GM13976 (cell line): ENCODE measurements at regions not wholly inside any gene's neighbourhood (a gene's known extent, or its start where the extent isn't known, plus 50 kb on each side); places are given as distances from the start of the nearest gene placed in this dataset.

Experiments used
- DNase-seq: peaks from one replicate; pipeline ENCODE4 v3.0.0; 2012; ENCODE audit warnings: low spot score
- in situ Hi-C: fragments of 300-500 bp; cut with MboI; formaldehyde crosslinking; loops from one replicate; pipeline ENCODE4 v1.12.0; 2022; ENCODE audit warnings: low sequenced_read_pairs, mixed read lengths, inconsistent platforms; ENCODE audit not compliant: unreplicated experiment
- TF ChIP-seq, protein P1 (sequence below): IDR thresholded peaks from 2 replicates; pipeline ENCODE4 v1.5.1; 2012; ENCODE audit warnings: borderline replicate concordance, mild to moderate bottlenecking; ENCODE audit not compliant: insufficient read depth; ENCODE audit errors: extremely low read depth, missing control alignments, control extremely low read depth

DNA sequence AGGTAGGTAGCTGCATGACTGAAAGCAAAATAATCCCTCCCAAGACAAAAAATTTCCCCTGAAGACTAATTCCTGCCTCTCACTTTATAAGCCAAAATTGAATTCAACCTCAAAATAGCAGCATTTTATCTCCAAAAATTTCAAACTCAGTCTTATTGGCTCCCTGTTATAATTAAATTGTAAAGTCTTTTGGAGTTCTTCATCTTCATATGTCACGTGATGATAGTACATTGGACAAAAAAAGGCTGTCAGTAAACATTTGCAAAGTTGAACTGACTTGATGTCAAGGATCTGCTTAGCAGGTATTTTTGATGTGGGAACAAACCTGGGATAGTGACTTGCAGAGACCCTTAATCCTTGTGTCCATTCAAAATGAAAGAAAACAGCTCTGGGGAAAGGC, 98.4 kb upstream of the SPRED1 start:
- TF ChIP-seq, protein P1, sequence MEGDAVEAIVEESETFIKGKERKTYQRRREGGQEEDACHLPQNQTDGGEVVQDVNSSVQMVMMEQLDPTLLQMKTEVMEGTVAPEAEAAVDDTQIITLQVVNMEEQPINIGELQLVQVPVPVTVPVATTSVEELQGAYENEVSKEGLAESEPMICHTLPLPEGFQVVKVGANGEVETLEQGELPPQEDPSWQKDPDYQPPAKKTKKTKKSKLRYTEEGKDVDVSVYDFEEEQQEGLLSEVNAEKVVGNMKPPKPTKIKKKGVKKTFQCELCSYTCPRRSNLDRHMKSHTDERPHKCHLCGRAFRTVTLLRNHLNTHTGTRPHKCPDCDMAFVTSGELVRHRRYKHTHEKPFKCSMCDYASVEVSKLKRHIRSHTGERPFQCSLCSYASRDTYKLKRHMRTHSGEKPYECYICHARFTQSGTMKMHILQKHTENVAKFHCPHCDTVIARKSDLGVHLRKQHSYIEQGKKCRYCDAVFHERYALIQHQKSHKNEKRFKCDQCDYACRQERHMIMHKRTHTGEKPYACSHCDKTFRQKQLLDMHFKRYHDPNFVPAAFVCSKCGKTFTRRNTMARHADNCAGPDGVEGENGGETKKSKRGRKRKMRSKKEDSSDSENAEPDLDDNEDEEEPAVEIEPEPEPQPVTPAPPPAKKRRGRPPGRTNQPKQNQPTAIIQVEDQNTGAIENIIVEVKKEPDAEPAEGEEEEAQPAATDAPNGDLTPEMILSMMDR, result no peak
- in situ Hi-C loops, result no loop called here

GRCh38 chr15:38154837-38155236, 97.8 kb upstream of the SPRED1 start:
- TF ChIP-seq, protein P1, result no peak
- in situ Hi-C loops, result no loop called here
- DNase-seq, result no peak

More for the DNA sequence above, 98.4 kb upstream of the SPRED1 start:
- DNase-seq, result no peak

DNA sequence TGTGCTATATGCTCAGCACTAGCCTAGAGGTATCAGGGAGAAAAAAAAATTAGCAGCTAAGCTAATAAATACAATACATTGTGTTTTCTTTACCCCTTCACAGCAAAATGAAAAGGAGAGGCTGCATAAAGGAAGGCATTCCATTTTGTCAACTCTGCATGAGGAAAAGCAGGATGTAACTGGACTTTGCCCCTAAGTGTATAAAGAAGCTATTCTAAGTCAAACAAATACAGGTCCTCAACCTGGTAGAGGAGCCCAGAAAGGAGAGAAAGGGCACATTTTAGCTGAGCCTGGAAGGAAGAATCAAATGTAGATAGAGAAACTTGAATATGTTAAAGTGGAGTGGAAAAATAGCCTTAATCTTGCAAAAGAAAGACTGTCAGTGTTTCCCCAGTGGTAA, 89.0 kb upstream of the SPRED1 start:
- no peak for DNase-seq
- TF ChIP-seq, protein P1, result no peak
- in situ Hi-C loops, result no loop called here

GRCh38 chr15:38164061-38164460, 88.6 kb upstream of the SPRED1 start:
- in situ Hi-C loops, result no loop called here
- TF ChIP-seq, protein P1, result no peak
- DNase-seq, result no peak

GRCh38 chr15:38164507-38164906, 88.1 kb upstream of the SPRED1 start:
- TF ChIP-seq, protein P1, result no peak
- in situ Hi-C loops, result no loop called here
- DNase-seq, result no peak

DNA sequence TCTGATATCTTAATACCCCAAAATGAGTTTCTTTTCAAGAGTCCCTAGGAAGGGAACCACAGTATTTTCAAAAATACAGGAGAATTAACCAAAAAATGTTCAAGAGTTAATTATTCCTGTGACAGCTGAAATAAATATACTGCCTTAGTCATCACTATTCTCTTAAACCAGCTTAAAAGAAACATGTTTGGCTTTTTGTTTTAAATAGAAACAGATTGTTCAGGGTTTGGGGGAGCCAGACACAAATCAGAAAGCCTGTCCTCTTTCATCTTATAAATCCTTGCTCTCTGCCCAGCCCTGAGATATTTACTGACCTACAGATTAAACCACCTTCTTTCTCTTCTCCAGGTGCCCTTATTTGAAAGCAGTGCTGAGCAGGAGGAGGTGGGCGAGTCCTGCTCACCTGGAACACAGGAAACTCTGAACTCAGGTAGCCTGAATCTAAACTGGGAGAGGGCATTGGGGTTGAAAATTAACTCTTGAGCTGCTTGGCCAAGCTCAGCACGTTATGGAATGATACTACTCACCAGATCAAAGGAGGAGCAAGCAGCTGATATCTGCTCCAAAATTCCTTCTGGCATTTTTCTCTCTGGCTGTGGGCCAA, 84.1 kb upstream of the SPRED1 start:
- TF ChIP-seq, protein P1, result no peak
- in situ Hi-C loops, result no loop called here
- DNase-seq, result no peak
